GM18508 (cell line): ENCODE measurements at regions not wholly inside any gene's neighbourhood (a gene's known extent, or its start where the extent isn't known, plus 50 kb on each side); places are given as distances from the start of the nearest gene placed in this dataset.

ENCODE experiments used
- ATAC-seq: cut with Tn5 transposase; IDR thresholded peaks from one replicate; pipeline ENCODE4 v1.9.1; 2021; ENCODE audit warnings: moderate number of reproducible peaks; ENCODE audit not compliant: insufficient read depth, unreplicated experiment

- no peak for ATAC-seq
These were observed 338.3 kb upstream of the IGFBP7 start for GRCh38 chr4:57448452-57448851.

- no peak for ATAC-seq
These were observed 336.1 kb upstream of the IGFBP7 start for GRCh38 chr4:57446266-57446665.

- no peak for ATAC-seq
These were observed 335.5 kb upstream of the IGFBP7 start for GRCh38 chr4:57445686-57446085.

DNA sequence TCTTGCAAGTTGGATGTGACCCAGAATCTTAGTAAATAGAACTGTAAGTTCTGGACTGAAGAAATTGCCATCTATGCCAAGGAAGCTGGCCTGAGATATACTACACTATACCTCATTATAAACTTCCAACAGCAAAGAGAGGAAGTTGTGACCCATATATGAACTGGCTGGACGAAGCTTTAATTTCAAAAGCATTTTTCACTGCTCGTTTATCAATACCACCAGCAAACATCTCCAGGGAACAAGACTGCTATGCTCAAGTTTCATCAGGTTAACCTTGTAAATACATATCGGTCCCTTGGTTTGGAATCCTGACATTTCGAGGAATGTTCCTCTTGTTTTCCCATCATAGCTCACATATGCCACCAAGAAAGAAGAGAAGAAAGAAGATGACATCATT lies 334.5 kb upstream of the IGFBP7 start:
- ATAC-seq, result no peak

DNA sequence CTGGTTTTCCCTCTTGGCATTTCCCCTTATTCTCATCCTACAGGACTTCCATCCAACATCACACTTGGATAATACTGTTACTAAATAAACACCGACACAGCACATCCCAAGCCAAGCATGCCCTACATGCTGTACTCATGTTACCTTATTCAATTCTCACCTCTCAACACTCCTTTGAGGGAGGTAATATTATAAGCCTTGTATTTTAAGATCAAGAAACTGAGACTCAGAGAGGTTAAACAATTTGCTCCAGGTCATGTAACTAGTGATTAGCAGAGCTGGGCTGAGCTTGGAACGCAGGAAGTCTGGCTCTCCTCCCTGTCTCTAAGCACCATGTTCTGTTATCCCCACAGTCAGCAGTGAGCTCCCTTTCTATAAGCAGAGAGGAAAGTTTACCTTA lies 333.6 kb upstream of the IGFBP7 start:
- no peak for ATAC-seq

DNA sequence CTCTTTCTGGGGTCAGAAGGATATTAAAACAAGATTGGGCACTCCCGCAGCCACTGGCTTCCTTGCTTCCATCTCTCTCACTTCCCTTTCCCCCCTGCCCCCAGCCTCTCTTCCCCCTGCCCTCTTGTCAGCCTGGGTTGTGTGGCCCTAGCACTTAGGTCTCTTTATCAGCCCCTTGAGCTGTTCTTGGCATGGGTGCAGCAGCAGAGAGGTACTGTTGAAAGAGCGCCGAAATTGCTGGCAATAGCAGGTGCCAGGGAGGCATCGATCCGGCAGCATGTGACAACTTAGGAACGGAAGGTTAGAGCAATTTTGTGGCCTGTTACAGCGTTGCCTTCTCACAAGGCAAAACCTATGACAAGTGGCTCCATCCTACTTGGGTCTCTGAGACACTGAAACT lies 333.1 kb upstream of the IGFBP7 start:
- ATAC-seq, result no peak

DNA sequence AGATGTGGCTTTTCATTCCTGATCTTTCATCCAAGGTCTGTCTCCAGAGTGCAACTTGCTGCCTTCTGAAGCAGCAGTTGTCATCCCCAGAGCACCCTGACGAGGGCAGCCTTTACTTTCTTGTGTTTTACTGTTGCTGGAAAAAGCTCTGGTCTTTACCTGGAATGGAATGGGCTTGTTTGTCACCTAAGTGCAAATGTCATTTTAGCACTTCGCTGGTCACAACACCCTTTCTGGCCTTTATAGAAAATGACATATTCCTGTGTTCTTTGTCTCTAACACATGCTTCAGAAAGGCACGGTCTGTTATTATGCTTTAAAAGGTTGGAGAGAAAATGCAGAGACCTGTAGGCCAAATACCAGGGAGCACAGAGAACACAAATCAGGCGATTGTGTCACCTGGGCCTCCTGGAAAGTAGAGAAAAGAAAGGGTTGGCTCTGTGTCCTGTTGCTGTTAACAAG lies 332.7 kb upstream of the IGFBP7 start:
- ATAC-seq, result no peak

DNA sequence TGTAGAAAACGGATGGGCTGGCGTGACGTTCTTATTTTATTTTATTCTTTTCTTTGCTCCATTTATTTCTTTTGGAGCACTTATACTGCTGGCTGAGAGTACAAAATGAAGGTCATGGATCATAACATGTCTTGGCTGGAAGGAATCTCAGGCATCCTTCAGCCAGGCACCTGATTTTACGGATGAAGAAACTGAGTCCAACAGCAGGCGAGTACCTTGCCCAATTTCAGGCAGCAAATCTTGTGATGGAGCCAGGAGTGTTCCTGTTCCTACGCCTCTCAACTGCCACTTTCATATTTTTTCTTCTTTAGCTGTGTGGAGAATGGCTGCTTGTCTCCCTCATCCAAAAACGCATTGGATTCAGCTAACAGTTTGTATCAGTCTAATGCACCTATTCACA lies 332.1 kb upstream of the IGFBP7 start:
- ATAC-seq, result no peak

- ATAC-seq, result no peak
These were observed 327.5 kb upstream of the IGFBP7 start for GRCh38 chr4:57437649-57438048.

- ATAC-seq, result no peak
These were observed 325.1 kb upstream of the IGFBP7 start for GRCh38 chr4:57435300-57435699.

- no peak for ATAC-seq
These were observed 320.5 kb upstream of the IGFBP7 start for GRCh38 chr4:57430726-57431125.

DNA sequence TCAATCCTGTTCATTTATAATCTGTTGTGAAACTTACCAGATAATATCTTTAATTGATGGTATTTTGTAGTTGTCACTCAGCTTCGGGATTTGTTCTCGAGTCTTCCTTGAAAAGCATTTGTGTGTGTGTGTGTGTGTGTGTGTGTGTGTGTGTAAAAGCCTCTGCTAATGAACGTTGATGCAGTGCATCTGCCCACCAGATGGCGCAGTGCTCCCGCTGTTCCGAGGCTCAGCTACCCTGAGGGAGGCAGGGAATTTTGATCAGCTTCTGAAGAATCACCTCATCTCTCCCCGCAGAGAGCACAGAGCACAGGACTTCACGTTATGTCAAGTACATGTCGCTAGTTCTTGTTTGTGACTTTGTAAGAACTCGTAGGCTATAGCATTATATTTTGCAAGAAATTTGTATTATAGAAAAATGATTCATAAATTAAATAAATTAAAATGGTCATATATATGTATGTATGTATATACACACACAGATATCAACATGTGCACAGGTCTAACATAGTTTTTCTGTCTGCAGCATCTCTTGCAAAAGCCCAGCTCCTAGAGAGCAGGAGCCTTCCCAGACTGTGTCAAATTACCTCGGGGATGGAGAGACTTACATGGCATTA lies 316.7 kb upstream of the IGFBP7 start:
- peak; percentile 71 for ATAC-seq

DNA sequence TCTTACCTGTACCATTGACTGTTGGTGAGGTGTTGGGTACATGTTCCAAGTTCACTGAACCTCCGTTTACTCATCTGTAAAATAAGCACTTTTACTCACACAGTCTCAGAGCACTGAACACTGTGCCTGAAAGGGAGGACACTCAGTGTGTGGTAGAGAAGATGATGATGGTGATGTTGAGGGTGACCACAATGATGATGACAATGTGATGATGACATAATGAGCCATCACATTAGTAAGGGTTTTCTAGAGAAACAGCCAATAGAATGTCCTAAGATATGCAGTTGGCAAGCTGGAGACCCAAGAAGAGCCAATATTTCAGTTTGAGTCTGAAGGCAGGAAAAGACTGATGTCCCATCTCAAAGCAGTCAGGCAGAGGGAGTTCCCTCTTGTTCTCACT lies 315.4 kb upstream of the IGFBP7 start:
- ATAC-seq, result no peak

- ATAC-seq, result no peak
These were observed 314.2 kb upstream of the IGFBP7 start for GRCh38 chr4:57424232-57424897.

DNA sequence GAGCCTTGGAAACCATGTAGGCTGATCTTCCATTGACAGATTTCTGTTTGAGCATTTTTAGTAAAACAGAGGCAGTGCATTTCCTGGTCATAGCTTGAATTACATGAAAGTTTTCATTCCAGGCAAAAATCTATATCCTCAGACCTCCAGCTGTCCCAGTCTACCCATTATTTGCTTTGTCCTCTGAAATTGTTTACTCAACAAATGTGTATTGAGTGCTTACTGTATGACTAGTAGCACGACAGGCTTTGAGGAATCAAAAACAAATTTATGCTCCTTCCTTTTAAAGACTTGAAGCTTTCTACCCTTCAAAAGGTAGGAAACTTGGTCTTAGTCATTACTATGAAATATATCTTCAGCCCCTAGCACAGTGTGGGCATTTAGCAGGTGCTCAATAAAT lies 307.9 kb upstream of the IGFBP7 start:
- ATAC-seq, result no peak

GRCh38 chr4:57412259-57413054 lies 302.3 kb upstream of the IGFBP7 start:
- no peak for ATAC-seq

GRCh38 chr4:57410331-57411052 lies 300.3 kb upstream of the IGFBP7 start:
- no peak for ATAC-seq

DNA sequence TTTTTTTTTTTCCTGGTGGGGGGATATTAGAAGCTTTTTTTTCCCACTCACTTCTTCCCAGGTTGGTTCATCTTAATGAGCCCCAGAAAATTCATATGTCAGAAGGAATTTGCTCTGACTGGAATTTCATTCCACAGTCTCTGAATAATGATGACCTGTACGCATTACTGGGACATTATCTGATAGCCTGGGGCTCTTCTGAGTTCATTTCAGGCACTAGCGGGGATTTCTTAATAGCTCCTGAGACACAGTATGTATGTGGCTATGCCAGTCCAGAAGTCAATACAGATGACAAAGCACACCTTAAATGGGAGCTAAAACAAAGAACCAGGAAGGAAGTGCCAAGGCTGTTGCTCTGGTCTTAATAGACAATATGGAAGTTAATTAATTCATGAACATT lies 295.2 kb upstream of the IGFBP7 start:
- no peak for ATAC-seq

GRCh38 chr4:57404483-57404882 lies 294.3 kb upstream of the IGFBP7 start:
- ATAC-seq, result no peak

DNA sequence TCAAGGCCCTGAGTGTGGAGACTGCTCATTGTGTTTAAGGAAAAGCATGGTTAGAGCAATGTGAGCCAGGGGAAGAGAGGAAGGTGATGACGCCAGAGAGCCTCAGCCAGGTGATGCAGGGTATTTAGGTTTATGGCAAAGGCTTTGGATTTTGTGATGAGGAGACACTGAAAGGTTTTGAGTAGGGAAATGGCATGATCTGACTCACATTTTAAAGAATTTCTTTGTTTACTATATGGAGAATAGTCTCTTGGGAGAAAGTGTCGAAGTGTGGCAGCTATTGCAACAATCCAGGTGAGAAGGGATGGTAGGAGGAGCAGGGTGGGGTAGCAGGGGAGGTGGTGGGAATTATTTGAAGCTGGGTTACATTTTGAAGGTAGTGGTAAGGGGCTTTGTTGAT lies 293.4 kb upstream of the IGFBP7 start:
- ATAC-seq, result no peak

DNA sequence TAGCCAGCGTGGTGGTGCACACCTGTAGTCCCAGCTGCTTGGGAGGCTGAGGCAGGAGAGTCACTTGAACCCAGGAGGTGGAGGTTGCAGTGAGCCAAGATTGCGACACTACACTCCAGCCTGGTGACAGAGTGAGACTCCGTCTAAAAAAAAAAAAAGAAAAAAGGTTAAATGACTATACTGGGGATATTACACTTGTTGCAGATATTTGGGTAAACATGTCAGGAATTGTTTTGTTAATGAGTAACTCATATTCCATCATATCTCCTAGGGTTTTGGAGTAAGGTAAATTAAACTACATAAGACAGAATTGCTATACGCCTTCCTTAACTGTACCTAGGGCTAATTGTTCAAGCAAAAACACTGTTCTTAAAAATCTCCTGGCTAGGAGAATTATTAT lies 291.4 kb upstream of the IGFBP7 start:
- no peak for ATAC-seq
